Activated CD4-positive, alpha-beta T cell treated with anti-CD3 and anti-CD28 coated beads for 1 hour (primary cell): ENCODE measurements at regions not wholly inside any gene's neighbourhood (a gene's known extent, or its start where the extent isn't known, plus 50 kb on each side); places are given as distances from the start of the nearest gene placed in this dataset.

ENCODE experiments used
- DNase-seq: peaks from one replicate; pipeline ENCODE4 v3.0.0-alpha.2; 2020

DNA sequence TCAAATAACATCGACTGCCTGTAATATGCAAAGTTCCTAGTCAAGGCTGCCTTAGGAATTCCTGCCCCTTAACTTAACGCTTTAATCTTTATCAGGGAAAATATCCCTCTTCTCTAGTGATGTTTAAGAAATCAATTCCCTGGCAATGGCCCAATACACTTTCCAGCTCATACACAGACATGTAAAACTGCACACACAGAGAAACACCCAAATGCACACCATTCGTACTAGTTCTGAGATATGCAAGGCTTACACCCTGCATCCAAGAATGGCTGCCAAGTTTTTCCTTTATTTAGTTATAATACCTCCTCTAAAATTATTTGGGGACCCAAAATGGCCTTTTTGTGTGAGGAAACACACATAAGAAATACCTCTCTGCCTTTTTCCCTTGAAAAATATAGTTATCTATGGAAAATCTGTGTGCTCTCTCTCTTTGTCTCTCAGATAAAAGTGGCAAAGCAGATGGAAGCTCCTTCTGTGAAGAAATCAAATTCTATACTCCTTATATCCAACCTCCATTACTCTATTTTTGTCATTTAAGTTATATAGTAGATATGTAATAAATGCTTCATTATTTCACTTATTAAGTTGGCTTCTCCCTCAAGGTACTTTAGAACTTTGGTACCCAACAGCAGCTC lies 120.0 kb upstream of the MDM1 start:
- DNase-seq: no peak

DNA sequence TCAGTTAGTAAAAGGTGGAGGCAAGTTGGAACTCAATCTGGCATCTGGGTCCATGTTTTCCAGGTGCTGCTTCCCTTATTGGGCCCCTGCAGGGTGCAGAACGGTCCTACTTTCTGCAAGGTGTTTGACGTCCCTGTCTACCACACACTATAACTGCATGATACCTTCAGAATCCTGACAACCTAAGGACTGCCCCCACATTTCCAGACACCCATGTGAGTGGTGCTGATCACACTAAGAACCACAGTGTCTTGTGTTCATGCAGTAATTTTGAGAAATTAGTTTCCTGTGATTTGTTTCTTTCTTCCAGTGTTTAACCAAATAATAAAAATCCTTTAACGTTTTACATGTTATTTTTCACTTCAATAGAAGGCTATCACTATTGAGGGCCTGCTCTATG lies 121.1 kb upstream of the MDM1 start:
- DNase-seq: no peak

DNA sequence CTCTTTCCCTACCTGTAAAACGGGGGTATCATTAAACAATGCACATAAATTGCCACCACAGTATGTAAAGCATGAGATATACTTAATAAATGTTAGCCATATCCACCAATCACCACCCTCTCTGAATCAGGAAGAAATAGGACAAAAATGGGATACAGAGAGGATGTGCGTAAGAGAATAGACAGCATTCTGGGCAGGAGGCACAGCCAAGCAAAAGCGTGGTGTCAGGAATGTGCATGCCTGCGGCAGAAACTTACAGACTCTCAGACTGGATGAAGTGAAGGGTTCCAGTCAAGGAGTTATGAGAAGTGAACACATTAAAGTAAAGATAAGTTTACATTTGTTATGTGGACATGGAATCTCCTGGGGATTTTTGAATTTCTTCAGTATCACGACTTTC lies 121.7 kb upstream of the MDM1 start:
- DNase-seq: no peak

DNA sequence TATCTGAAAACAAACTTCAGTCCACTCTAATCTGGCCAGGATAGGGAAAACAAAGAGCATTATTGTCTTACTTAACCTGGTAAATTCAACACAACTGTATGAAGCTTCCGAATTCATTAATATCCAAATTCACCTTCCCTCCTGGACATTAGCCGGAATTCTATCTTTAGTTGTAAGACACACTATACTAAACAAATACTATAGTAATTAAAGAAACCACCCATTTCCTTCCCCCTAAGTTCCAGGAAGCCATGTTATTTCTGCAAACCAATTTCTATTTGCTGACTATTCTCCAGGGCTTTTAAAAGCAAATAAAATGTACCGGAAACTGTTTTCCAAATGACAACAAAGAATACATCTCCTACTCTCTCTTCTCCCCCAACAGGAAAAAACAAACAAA lies 122.7 kb upstream of the MDM1 start:
- no peak for DNase-seq

DNA sequence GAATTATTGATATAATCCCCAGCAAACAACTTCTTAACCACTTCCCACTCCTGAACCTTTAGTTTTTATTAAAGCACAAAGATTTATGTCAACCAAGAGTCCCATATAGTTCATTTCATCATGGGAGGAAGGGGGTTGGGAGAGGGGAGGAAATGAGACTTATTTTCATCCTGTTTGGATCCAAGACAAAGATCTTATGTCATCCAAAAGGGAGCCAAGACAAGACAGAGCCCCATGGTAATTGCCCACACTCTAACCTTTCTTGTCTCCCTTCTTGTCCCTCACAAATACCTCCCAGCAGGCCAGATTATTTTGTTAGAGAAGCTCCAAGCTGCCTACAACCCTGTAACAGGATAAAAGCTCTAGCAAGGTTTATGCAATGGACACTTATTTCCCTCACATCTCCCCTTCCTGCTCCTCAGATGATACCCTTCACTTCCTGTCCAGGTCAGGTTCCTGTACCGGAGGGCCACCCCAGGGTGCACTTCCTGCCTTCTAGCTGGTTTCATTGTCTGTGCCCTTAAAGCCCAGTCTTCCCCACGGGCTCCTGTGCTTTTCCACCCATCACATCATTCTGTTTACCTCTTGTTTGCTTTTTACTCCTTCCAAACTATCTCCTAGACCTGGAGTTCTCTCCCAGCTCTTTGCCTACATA lies 123.7 kb upstream of the MDM1 start:
- no peak for DNase-seq

DNA sequence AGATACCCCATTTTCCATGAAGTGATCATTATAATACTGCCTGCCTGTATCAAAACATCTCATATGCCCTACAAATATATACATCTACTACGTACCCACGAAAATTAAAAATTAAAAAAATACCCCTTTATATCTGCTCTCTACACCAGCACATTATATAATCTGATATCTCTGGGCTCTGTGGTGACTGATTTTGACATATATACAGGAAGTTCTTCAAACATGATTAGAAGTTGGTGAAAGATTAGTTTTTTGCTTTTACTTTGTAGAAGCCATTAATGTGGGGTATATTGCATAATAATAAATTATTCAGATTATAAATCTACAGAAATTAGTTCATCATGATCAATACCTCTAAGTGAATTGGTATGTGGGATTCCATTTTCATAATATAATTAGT lies 126.7 kb upstream of the MDM1 start:
- DNase-seq: no peak

DNA sequence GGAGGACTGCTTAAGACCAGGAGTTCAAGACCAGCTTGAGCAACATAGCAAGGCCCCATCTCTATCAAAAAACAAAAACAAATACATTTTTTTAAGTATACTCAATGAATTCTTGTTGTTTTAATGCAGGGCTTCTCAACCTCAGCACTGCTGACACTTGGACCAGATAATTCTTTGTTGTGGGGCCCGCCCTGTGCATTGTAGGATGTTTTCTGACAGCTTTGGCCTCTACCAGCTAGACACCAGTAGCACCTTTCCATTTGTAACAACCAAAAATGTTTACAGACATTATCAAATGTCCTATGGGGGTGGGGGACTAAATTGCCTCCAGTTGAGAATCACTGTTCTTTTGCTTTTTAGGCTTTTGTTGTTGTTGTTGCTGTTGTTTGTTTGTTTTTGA lies 128.1 kb upstream of the MDM1 start:
- no peak for DNase-seq

DNA sequence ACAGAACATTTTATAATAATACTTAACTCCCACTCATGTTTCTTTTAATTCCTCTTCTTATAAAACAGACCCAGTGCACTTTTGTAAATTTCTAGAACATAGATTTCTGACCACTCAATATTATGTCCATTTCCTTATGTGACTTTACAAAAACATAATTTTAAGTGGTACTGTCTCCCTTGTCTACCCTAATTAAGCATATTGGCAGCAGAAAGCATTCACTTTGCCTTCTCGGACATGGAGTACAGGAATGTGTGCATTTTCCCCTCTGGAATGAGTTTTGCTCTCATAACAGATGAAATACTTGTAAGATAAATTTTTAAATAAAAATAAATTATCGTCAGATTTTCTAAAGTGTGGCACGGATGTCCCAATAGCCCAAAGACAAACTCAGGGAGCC lies 129.5 kb upstream of the MDM1 start:
- no peak for DNase-seq

DNA sequence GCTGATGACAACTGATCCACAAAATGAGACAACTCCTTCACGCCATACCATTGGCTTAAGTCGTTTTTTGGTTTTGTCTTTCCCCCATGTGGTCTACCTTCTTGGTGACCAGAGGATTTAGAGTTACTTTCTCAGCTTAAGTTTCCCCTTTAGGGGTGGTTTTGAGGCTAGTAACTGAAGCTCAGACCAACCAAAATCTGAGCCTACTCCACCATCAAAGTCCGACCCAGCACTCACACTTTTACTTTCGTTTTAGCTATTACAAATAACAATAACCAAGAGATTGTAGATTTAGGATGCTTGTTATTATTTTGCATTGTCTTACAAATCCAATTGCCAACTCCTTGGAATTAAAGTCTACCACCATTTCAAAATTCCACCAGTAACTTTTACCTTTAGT lies 130.6 kb upstream of the MDM1 start:
- no peak for DNase-seq

DNA sequence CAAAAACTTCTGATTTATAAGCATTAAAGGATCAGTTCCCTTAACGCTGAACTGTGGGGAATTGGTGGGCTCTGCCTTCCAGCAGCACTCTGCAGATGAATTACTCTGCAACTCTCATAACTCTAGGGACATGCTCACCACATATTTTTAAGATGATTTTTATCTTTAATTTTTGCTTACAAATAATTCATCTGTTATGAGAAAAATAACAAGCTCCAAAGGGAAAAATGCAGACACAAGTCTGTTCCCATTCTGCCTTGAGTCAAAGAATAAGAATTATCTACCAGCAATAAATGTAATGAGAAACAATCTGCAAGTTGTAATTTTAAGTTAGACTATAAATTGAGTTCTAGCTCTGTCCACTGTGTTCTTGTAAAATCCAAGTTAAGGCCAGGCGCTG lies 133.1 kb upstream of the MDM1 start:
- DNase-seq: no peak

DNA sequence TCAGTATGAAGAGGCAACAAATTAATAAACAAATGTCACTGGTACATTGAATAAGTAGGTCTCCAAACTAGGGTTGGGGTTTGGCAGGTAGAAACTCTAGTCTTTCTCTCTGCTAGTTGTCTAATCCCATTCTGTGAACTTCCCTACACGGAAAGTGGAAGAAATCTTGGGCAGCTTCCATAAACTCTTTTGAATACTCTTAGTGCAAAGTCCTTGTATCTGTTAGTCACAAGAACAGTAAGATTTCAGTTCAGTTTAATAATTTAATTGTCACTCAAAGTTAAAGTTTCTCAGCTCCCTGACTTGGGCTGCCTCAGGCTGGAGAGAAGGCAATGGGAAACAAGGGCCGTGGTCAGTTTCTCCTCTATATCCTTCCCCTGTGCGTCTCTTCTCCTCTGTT lies 135.4 kb upstream of the MDM1 start:
- no peak for DNase-seq

DNA sequence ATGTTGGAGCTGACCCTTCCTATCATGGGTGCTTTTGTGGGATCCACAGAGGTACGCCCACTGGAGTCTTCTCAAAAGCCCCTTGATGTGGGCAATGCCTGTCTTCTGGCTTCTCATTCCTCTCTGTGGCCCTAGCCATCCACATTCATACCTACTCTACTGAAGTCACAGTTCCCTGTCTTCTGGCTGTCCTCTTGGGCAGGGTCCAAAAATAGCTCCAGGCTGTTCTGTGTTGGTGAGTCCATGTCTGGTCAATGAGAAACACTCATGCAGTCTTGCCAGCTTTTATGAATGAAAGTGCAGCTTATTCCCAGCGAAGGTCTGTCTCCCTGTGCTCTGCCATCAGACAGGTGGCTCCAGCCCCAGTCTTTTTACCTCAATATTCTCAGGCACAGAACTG lies 135.9 kb upstream of the MDM1 start:
- no peak for DNase-seq

DNA sequence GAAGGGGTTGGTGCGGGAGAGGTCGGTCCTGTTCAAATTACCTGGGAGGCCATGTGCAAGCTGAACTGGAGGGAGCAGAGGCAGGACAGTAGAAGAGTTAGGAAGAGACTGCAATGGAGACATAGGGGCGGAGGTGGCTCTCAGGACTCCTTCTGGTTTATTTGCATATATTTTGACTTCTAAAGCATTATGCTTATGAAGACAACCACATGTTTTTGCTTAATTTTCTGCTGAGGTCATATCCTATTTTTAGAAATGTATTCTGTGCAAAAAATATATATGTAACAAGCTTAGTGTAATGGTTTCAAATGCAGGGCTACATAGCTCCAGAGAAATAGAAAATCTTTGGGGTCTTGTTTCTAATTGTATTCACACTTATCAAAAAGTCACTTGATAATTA lies 137.0 kb upstream of the MDM1 start:
- DNase-seq: no peak

DNA sequence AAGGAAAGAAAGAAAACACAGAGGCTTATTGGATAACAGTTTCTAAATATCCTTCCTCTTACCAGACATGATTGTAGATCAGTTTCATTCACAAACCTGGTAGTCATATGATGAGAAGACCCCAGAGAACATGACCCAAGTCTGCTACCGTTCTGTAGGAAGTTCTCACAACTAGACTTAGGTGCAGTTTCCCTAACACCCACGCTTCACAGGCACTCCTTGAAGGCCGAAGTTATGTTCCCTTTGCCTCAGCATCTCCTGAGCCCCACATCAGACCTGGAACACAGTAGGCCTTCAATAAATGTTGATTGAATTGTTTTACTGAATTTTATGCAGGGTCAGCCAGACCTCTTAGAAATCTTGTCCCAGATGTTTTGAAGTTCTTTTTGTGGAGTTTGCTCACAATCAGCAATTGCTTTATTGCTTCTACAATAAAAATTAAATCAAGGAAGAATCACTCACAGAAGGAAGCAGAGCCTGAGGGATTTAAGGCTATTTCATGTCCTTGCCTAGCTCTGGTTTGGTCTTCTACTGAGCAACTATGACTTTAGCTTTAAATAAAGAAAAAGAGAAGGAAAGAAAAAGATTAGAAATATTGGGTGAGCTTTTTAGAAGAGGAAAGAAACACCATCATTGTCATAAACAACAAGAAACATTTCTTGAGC lies 138.6 kb upstream of the MDM1 start:
- DNase-seq: no peak

DNA sequence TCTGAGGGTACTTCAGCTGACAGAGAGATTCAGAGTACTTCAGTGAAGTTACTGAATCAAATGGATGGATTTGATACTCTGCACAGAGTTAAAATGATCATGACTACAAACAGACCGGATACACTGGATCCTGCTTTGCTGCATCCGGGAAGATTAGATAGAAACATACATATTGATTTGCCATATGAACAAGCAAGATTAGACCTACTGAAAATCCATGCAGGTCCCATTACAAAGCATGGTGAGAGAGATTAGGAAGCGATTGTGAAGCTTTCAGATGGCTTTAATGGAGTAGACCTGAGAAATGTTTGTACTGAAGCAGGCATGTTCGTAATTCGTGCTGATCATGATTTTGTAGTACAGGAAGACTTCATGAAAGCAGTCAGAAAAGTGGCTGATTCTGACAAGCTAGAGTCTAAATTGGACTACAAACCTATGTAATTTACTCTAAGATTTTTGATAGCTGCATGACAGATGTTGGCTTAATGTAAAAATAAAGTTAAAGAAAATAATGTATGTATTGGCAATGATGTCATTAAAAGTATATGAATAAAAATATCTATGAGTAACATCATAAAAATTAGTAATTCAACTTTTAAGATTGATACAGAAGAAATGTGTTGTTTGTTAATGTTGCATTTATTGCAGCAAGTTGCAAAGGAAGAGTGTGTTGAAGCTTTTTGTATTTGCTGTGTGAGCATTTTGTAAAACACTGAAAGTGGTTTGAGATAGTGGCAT lies 136.1 kb upstream of the RAP1B start:
- no peak for DNase-seq

DNA sequence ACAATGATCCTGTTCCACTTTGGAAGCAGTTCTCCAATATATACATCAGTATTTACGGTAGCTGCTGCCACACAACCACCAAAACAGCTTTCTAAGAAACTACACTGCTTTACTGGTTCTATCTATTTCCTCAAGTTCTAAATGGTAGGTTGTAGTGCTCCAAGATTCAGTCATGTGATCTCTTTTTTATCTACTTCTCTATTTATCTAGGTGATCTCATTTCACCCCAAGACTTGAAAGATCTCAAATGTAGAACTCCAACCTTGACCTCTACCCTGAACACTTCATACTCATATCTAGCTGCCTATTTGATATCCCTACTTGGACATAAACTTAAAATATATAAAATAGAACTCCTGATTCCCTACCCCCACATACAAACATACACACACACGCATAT lies 133.9 kb upstream of the RAP1B start:
- DNase-seq: no peak

DNA sequence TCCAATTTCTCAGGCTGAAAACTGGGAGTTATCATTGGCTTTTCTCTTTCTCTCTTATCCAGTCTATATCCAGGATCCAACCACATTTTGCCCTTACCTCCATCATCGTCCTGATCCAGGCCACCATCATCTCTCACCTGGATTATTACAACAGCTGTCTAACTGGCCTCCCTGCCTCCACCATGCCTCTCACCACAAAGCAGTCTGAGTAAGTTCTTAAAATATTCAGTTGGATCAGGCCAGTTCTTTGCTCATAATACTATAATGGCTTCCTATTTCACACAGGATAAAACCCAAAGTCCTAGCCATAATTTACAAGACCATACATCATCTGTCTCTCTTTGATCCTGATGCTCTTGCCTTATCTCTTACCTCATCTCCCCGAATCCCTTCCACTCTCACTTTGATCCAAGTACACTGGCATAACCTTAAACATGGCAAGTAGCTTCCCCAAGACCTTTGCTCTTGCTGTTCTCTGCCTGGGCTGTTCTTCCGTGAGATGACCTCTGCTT lies 133.4 kb upstream of the RAP1B start:
- no peak for DNase-seq

DNA sequence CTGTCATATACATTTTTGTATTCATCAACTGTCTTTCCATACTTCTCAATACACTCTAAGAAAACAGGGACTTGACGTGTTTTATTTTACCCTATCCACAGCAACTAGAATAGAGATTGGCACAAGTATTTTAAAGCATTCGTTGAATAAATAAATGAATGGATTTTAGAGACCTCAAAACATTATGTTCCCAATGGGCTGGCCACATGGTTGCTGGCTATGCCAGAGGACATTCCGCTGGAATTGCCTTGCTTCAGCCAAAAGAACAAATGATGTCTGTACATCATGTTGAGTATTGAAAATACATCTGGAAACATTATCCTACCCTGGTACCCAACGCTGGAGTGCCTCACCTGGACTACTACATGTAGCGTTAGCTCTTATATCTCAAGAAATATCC lies 132.8 kb upstream of the RAP1B start:
- no peak for DNase-seq

DNA sequence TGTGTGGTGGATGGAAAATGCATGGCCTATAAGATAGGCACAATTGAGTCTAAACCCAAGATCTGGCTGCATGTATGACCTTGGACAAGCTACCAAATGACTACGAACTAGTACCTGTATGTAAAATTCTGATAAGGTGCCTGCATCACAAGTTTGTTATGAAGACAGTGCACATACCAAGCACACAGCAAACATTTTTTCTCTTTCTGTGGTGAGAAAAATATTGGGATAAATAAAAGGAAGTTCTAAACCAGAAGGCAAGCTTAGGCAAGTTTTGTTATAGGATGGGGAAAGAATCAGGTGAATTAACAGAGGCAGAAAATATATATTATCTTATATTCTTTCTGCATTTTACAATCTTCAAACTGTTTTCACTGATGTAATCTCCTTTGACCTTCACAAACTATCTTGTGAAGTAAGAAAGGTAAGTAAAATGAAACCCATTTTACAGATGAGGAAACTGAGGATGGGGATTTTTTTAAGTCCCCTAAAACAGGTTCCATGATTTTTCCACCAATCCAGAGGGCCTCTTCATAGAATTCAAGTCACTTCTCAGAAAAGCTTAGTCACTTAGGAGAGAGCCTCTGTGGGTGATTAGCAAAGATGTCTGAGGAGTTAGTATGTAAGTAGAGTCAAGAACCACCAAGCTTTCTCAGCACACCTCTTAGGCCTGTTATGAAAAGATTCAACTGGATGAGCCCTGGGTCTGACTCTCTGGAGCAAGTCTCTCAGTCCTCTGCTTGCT lies 132.0 kb upstream of the RAP1B start:
- no peak for DNase-seq

DNA sequence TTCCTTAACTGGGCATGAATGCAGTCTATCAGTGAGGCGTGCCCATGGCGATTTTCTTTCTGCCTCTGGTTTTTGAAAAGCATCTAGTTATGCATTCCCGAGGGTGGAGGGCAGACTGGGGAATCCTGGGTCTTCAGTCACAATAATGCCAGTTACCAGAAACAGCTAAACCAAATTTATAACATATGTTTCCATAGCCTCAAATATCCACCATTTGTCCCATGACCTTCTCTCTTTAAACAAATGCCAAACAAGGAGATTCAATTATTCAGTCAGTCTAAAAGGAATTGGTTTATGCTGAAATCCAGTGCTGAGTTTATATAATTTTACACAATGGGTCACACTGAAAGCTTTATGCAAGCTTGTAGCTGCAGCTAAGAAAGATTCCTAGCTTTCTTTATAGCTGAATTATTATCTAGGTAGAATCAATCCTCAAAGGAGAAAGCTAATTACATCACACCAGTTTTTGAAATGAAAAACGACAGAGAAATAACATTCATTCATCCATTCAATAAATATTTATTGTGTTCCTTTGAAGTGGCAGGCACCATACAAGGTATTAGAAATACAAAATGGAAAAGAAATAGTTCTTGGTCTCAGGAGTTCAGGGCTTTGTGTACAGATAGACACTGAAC lies 131.3 kb upstream of the RAP1B start:
- no peak for DNase-seq

DNA sequence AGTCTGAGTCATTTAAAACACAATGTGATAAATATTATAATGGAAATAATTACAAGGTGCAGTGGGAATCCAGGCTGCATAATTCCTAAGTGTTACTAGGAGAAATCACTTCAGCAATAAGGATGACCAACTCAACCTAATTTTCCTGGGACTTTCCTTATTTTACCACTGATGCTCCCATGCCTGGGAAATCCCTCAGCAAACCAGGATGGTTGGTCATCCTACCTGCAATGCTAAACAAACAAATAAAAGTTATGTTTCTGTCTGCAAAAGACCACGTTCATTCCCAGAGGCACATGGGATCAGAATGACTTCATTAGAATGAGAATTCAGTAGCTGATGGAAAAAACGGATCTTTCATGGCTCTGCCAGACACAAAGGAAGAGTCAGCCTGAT lies 130.8 kb upstream of the RAP1B start:
- DNase-seq: no peak

DNA sequence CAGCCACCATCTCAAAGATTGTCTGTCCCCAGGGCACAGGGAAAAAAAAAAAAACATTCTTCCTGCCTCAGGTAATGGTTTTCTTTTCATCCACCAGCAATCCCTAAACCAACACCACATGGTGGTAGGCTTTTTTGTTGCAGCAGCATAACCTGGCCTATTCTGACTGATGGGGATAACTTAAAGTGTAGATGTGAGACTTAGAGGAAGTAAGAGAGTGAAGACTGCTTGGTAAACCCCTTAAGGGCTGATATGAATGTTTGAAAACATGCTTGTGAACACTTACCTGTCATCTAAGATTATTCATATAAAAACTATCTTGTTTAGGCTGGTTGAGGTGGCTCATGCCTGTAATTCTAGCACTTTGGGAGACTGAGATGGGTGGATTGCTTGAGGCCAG lies 130.2 kb upstream of the RAP1B start:
- no peak for DNase-seq
